NOMO-1 treated with DMSO at 0.1 percent for 48 hours (cell line): ENCODE measurements at regions not wholly inside any gene's neighbourhood (a gene's known extent, or its start where the extent isn't known, plus 50 kb on each side); places are given as distances from the start of the nearest gene placed in this dataset.

Source experiments
- DNase-seq: peaks from one replicate; lab custom pipeline; 2025; ENCODE audit not compliant: unreplicated experiment; lab: John Stamatoyannopoulos, UW

DNA sequence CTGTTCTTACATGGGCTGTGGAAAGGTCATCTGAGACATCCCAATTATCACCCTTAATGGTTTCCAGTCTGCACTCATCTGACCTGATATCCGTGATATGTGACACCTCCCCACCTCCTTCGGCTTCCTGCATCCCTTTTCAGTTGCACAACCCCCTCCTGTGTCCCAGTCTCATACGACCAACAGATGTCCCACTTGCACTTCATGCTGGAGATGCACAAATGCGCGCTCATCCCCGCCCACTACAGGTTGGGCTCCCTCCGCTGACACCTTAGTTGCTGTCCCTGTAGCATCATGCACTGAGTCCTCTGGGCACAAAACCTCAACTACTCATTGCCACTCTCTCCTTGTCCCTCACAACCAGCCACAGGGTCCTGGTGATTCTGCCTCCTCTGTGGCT lies 94.4 kb downstream of the MIS18A start:
- no peak for DNase-seq

DNA sequence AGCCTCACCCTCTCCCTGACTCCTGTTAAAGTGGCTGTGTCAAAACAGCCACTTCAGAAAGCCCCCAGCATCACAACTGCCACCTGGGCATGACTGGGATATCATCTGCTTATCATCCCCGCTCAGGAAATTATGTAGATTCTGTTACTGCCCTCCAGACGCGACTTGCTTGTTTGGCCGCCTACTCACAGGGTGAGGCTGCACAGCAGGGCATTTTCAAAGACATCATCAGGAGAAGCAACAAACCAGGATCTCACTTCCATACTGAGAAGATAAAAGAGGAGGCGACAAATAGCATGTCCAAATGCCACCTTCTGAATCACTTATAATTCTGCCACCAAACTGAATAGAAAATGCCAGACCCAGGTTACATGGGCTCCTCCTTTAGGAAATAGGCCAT lies 94.8 kb downstream of the MIS18A start:
- DNase-seq = no peak

DNA sequence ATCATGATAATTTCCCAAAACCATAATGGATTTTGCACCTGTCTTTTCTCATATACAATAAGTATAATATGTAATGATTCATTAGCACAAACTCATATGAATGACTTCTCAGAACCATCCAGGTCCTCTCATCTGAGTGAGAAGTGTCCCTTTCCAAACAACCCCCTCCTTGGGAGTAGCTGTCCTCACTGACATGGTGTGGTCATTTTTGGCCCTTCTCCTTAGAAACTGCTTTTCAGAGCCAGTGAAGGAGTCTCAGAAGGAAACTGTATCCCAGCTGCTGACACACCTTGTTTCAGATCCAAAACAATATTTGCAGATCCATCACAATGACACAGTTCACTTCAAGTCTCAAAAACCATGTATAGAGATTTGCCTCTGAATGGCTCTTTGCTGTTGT lies 95.5 kb downstream of the MIS18A start:
- no peak for DNase-seq

DNA sequence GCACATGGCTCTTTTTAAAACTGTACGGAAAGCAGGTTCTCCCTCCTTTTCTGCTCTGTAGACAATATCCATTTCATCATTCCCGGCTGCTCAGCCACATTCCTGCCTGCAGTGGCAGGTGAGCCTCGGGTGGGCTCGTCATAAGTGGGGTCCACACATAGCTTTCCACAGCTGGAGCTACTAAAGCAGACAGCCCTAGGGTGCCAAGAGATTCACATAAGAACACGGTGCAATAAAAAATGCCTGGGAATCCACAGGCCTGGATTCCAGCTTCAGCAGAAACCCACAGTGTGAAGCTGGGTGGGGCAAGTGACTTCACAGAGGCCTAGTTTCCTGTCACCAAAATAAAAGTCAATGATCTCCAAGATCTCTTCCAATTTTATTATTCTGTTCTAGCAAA lies 96.4 kb downstream of the MIS18A start:
- DNase-seq = no peak

DNA sequence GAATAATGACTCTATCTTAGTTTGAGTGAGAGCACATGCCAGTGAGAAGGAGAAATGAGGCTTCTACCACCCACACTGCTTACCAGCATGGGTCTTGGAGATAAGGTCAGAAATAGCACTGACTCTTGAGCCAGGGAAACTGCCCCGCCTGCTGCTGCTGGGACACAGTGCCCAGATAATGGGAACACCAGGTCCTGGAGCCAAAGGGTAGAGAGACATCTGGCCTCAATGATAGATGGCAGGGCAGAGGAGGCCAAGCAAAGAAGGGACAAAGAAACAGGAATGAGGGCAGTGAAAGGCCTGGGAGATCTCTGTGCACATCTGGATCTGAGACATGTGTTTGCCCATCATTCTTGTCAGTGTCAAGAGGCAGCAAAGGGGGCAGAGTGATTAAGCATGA lies 97.4 kb downstream of the MIS18A start:
- no peak for DNase-seq

DNA sequence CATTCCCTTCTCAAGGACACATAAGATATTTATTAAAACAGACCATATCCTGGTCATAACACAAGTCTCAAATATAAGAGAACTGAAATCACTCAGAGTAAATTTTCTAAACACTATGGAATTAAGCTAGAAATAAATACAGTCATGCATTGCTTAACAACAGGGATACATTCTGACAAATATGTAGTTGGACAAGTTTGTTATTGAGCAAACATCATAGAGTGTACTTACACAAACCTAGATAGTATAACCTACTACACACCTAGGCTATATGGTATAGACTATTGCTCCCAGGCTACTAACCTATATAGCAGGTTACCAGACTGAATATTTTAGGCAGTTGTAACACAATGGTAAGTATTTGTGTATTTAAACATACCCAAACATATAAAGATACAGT lies 104.0 kb downstream of the MIS18A start:
- DNase-seq = no peak

DNA sequence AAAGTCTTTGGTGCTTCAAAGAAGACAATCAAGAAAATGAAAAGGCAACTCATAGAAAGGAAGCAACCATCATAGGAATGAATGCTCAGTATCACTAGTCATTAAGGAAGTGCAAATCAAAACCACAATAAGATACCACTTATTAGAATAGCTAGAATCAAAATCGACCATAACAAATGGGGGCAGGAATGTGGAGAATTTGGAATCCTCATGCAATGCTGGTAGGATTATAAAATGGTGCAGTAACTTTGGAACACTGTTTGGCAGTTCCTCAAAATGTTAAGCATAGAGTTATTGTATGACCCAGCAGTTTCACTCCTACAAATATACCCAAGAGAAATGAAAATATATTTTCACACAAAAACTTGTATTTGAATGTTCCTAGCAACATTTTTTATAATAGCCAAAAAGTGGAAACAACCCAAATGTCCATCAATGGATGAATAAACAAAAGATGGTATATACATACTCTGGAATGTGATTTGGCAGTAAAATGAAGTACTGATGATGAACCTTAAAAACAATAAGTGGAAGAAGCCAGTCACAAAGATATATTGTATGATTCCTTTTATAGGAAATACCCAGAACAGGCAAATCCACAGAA lies 105.6 kb downstream of the MIS18A start:
- no peak for DNase-seq

DNA sequence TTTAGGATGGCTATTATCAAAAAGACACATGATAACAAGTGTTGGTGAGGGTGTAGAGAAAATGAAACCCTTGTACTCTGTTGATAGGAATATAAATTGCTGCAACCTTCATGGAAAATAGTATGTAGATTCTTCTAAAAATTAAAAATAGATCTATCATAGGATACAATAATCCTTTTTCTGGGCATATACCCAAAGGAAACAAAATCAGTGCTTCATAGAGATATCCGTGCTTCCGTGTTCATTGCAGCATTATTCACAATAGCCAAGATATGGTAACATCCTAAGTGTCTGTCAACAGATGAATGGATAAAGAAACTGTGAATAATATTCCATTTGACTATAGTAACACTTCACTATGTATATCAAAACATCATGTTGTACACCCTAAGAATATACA lies 106.7 kb downstream of the MIS18A start:
- DNase-seq = no peak

DNA sequence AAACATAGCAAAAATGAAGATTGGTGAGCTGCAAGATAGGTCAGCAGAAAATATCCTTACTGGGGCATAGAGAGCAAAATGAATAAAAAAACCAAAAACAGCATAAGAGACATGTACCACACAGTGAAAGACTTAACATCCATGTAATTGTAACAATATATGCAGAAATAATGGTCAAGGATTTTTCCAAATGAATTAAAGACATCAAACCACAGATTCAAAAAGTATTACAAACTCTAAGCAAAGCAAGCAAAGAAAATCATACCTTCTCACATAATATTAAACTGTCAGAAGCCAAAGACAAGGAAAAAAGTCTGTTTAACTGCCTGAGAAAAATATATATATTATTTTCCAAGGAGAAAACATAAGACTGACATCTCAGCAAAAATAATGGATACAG lies 111.3 kb downstream of the MIS18A start:
- no peak for DNase-seq

DNA sequence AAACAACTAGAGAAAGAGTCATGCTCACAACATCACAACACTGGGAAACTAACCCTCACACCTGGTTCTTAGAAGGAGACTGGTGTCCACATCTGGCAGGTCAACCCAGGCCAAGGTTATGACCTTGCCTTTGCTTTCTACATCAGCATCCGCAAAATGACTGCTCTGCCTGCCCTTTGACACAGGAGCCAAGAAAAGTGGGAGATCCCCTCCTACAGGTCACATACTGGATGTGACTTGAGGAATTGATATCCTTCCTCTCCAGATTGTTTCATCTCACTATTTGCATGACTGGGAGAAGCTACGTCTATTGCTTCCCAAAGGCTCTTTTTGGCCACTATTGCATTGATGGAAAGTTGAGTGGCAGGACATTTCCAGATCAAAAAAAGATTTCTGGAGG lies 115.5 kb downstream of the MIS18A start:
- DNase-seq = no peak

DNA sequence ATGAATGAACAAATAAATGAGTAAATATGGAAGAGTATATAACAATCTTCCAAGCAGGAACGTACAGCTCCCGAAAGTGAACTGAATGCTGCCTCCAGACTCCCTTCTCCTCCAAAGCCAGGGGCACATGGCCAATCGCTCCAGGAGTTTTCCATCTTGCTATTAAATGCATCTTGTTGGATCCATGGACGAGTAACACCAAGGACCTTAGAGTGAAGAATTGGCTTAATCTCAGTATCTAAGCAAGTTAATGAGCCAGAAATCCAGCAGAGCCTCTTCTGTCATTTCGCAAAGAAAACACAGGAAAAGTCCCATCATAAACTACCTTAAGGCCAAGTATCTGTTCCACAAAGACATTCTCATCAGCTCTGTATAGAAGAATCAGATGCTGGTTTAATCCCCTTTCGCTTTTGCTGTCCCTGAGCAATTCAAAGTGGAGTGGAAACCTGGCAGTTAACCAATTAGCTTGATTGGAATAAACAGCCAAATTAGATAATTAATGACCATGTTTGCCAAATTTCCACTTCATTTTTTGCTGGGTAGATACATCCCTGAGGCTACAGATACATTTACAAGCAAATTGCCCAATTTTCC lies 116.0 kb downstream of the MIS18A start:
- no peak for DNase-seq

DNA sequence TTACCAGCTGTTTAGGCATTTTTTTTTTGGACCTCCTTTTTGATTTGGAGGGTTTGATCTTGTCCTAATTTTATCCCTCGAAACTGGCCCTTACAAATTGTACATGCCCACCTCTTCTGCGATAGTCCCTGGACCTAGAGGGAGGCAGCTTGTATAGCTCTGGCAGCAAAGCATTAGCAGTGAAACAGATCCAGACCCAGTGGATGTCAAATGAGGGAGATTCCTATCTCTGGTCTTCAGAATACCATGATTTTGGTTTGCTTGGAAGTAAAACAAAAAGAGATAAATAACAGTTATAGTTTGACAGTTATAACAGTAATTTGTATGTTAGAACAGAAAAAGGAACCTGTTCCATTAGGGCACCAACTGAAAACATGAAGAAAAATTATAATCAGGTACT lies 123.6 kb downstream of the MIS18A start:
- DNase-seq = no peak

DNA sequence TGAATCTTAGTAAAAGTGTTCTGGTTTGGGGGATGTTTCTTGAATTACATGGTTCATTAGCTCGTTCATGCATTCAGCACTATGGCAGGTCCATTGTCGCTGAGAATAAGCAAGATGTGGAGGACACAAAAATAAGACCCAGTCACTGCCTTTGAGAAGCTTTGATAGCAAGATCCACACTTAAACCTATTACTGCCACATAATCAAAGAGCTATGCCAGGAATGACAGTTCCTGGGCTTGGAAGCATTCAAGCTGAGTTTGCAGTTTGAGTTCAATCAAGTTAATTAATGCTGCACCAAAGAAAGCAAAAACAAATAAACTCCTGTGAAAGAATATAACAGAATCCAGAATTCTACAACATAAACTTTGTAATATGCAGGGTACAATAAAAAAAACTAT lies 131.8 kb downstream of the MIS18A start:
- no peak for DNase-seq

DNA sequence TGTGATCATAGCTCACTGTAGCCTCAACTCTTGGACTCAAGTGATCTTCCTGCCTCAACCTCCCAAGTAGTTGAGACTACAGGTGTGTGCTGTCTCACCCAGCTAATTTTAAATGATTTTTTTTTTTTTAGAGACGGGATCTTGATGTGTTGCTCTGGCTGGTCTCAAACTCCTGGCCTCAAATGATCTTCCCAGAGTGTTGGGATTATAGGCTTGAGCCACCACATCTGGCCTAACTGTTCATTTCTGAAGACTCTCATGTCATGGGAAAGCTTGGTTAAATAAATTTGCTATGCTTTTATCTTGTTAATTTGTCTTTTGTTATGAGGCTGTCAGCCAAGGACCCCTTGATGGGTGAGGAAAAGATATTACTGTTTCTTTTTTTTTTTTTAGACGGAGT lies 134.0 kb downstream of the MIS18A start:
- no peak for DNase-seq

DNA sequence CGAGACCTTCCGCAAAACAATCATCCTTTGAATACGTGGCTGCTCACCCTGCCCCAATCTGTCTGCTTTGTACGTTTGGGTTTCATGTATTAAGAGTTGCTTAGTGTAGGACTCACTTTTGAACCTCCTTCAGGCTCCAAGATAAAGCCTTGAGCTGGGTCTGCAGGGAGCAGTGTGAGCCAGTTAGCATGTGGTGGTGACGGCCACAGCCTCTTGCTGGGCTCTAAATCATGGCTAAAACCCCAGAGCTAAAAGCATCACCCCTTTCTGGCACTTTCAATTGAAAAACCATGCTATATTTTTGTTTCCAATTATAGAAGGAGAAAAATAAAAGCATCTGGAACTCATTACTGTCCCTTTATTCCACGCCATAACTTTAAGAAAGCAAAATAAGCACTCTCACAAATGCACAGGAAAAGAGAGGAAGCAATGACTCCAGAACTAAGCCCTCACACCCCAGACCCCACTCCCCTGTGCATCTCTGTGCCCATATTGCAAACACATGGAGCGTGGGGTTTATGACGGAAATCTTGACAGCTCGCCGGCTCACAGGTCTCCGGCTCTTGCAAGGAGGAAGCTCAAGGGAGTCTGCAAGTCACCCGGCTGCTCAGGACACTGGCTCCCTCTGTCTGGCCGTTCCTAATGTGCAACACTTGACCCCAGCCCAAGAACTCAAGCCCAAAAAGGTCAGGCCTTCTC lies 135.5 kb downstream of the MIS18A start:
- DNase-seq = no peak

DNA sequence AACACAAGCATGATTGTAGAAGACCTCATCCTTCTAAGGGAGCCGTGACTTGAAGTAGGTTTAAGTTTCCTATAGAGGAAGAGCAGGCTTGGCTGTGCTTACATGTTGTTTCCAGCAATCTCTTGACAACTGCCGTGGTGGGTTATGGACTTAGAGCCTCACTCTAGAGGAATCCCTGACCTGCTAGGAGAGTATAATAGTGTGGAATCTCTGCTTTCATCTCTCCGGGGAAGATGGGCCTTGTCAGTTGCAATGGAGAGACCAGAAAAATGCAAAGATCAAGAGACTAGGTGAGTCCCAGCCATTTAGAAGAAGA lies 137.6 kb downstream of the MIS18A start:
- no peak for DNase-seq

DNA sequence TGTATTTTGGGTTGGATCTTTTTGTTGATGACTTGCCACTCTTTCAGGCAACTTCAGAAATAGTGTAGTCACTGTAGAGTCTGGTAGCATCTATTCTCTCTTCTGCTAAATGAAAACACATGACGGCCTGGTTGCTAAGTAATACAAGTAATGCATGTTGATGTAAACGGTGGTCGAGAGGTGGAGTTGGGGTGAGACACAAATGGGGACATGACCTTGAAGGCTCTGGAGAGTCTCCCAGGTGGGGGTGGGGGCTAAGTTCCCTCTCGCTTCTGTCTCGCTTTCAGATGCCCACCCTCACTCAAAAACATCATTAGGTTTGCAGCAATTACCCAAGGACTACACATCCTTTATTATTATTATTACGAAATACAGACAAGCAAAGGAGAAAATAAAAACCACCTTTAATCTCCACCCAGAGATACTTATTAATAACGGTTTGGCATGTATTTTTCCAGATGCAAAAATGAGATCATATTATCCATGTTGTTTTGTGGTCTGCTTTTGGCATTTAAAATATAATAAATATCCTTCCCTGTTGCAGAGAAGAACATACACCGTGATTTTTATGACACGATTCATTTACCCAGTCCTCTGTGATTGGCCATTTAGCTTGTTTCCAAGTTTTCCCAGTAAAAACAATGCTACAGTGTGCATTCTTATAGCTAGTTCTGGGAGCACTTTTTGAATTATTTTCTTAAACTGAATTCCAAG lies 138.1 kb downstream of the MIS18A start:
- no peak for DNase-seq

DNA sequence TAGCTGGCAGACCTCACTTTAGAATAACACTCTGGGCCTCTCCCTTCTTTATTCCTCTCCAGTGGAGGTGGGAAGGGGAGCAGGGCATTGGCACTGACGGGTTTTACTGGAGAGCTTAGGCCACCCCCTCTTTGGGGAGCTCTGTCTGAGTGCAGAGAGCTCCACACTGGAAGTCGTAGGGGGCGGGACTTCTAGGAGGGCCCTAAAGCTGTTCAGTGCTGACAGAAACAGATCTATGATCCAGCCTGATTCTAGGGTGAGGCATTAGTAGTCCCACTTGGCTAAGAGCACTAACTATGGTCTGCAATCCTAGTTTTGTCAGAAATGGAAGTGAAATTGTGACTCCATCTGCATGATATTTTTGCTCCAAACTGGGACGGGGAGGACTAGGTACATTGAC lies 138.7 kb downstream of the MIS18A start:
- DNase-seq = no peak

DNA sequence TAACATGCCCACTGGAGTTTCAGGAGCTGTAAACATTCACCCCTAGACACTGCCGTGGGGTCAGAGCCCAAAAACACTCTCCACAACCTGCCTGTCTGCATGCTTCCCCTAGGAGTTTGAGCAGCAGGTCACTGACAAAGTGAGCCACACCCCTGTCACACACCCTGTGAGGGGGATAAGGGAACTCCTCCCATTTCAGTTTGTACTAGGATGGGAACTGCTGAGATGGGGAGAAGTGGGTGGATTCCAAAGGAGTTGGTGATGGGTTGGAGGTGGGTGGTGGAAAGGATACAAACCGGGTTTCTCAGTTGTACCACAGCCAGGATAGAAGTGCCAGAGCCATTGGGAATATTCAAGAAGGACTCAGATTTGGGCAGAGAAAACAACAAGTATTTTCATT lies 140.2 kb downstream of the MIS18A start:
- DNase-seq = no peak

DNA sequence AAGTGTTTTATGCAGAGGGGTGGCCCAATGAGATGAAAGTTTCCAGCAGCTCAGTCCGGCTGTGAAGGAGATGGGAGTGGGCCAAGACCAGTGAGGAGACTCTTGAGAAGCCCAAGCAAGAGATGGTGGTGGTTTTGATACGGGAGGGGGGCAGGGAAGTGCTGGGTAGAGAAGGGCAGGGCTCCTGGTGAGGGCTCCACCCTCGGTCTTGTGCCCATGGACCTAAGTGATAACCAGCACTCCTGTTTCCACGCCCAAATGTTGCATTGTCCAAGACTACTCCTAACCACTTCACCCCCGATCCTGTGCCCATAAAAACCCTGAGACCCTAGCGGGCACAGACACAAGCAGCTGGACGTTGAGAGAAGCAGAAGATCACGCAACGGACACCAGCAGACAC lies 140.9 kb downstream of the MIS18A start:
- no peak for DNase-seq

DNA sequence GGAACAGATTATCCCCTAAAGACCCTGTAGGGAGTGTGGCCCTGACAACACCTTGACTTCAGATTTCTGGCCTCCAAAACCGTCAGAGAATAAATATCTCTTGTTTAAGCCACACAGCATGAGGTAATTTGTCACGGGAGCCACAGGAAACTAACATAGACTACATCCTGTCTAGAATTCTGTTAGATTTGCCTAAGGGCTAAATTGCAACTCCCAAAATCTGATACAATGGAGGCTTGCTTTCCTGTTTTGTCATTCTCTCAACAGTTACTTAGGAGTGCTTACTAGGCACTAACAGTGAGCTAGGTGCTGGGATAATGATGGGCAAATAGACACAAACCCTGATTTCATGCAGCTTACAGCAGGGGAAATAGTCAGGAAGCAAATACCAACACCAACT lies 141.6 kb downstream of the MIS18A start:
- no peak for DNase-seq

DNA sequence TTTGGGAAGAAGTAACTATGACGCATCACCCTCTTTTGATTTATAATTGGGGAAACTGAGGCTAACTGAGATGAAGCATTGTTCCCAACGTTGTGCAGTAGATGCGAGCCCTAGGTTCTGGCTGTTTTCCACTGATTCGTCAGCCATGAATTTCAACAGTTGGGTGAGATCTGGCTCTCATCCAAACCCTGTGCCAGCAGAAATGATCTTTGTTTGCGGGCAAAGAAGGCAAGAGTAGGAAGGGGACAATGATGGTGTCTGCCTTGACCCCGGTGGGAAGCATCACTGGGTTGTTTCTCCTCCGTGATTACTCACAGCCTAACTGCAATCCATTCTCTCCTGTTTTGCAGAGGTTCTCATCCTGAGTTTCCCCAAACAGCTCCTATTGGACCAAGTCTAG lies 142.3 kb downstream of the MIS18A start:
- no peak for DNase-seq
